Heart right ventricle (tissue), 16 donors: ENCODE measurements at regions not wholly inside any gene's neighbourhood (a gene's known extent, or its start where the extent isn't known, plus 50 kb on each side); places are given as distances from the start of the nearest gene placed in this dataset.
A peak's percentile ranks its signal among the peaks of the same experiment; 100 is the strongest.

ENCODE experiments used
- ATAC-seq, 8 donors: fragments of 200-7000 bp; cut with Tn5 transposase; one replicate each; pipeline ENCODE4 v1.9.1; 2020; ENCODE audit warnings: mild to moderate bottlenecking in 8 of 8, moderate library complexity in 8 of 8, moderate number of reproducible peaks in 1 of 8
- DNase-seq, 2 donors: peaks; one replicate each; pipeline ENCODE4 v3.0.0-alpha.2; 2020
- H3K27ac ChIP-seq, 10 donors: fragments of 200-600 bp; sonication (generic) in 2 of 10; one replicate each; pipeline versions ENCODE4 v1.5.0 to v1.8.0; 2020 to 2022; ENCODE audit warnings: mild to moderate bottlenecking in 3 of 10
- H3K27me3 ChIP-seq, 7 donors: fragments of 200-600 bp; one replicate each; pipeline ENCODE4 v1.8.0; 2021 to 2022; ENCODE audit warnings: mild to moderate bottlenecking in 2 of 7
- H3K36me3 ChIP-seq, 9 donors: fragments of 200-600 bp; sonication (generic) in 1 of 9; one replicate each; pipeline versions ENCODE4 v1.5.0 to v1.8.0; 2020 to 2022; ENCODE audit warnings: mild to moderate bottlenecking in 2 of 9
- H3K4me1 ChIP-seq, 9 donors: fragments of 200-600 bp; sonication (generic) in 1 of 9; one replicate each; pipeline versions ENCODE4 v1.5.0 to v1.8.0; 2020 to 2022; ENCODE audit warnings: mild to moderate bottlenecking in 4 of 9
- H3K4me3 ChIP-seq, 10 donors: fragments of 200-600 bp; sonication (generic) in 2 of 10; one replicate each; pipeline versions ENCODE4 v1.5.0 to v1.8.0; 2020 to 2022; ENCODE audit warnings: mild to moderate bottlenecking in 7 of 10, moderate library complexity in 2 of 10
- H3K9me3 ChIP-seq, 11 donors: fragments of 200-600 bp in 10 of 11; sonication (generic) in 2 of 11; one replicate each; pipeline versions ENCODE4 v1.5.0 to v1.8.0; 2013 to 2022; ENCODE audit warnings: mild to moderate bottlenecking in 2 of 11, control low read depth in 1 of 11, moderate library complexity in 1 of 11
- CTCF ChIP-seq, 9 donors: fragments of 200-600 bp; sonication (generic) in 2 of 9; IDR thresholded peaks; one replicate each; pipeline versions ENCODE4 v1.5.0 to v1.8.0; 2021 to 2022; ENCODE audit warnings: antibody characterized with exemption in 9 of 9, mild to moderate bottlenecking in 5 of 9, moderate library complexity in 1 of 9
- WGBS, 2 donors: extraction: QIAGEN DNeasy Blood & Tissue Kit; methylation state at CpG; one replicate each; pipeline ENCODE4 v1.1.7; 2013; ENCODE audit warnings: inconsistent platforms in 1 of 2; 5-methylcytosine and 5-hydroxymethylcytosine counted together
- intact Hi-C, 10 donors: fragments of 100-400 bp; cut with DNase I; formaldehyde crosslinking; loops; one replicate each; pipeline versions ENCODE4 v1.11.1 to v1.14.2; 2022
- donor health status: Arrhythmogenic right ventricular cardiomyopathy.
- donor health status: ischemic (EF 13 %, LVEDD 7.1; RV severe dilation, severe dysfunction).
- donor health status: healthy with polysubstance abuse.
- donor health status: DM: no; HTN: yes; CAD: no.
- donor health status: DM: no; HTN: no; CAD: no.
- donor health status: ischemic (EF 25% LVEDD 6.9; RV normal size, moderate dysfunction).
- donor health status: ischemic (EF 25% LVEDD 5.7; RV mildly dilated, moderate dysfunction).
- donor health status: healthy.
- donor health status: DM: yes; HTN: yes; CAD: no.
- donor health status: Ischemic cardiomyopathy.
- donor health status: ischemic (EF 35%, LVEDD 5.7; RV mildly dilated, moderate dysfunction).
- donor health status: nonischemic (EF 11% LVEDD 7.7; RV severe dilation, severe dysfunction).
- donor health status: DM: yes; HTN: yes; CAD: no.
- donor health status: PGD.
- donor health status: ischemic (EF 29% LVEDD 5.4; RV normal size, mild dysfunction).
- donor health status: nonischemic (EF 23%, LVEDD 6.1; RV moderate dilation, normal function).

GRCh38 chr3:197423376-197423775 is 125.0 kb upstream of the DLG1 start:
- DNase-seq = no peak
- intact Hi-C loops = no loop called here
- 71 to 84% methylated on average over 11 of the region's 11 CpGs for WGBS, 2 donors

GRCh38 chr3:197422506-197422905 is 124.1 kb upstream of the DLG1 start:
- DNase-seq (no peak), ATAC-seq (no peak)
- no peak for TF ChIP-seq CTCF (IDR thresholded peaks at IDR 0.05)
- Histone ChIP-seq H3K4me1 (peaks cover 0 to 28% (median 3%) of the 10 kb centered on the region in 9 donors), H3K27me3 (no peaks in the 10 kb centered on the region), H3K4me3 (no peak overlapping the region), H3K9me3 (no peaks in the 10 kb centered on the region), H3K36me3 (no peaks in the 10 kb centered on the region), H3K27ac (no peak overlapping the region)
- WGBS, 2 donors = 84 to 86% methylated on average over 7 of the region's 7 CpGs
- intact Hi-C loops = no loop called here

More at GRCh38 chr3:197423376-197423775, 125.0 kb upstream of the DLG1 start:
- peaks cover 0 to 30% (median 6%) of the 10 kb centered on the region in 9 donors for H3K4me1 ChIP-seq
- H3K4me3 ChIP-seq = no peak overlapping the region
- no peak for ATAC-seq
- no peak overlapping the region for H3K27ac ChIP-seq
- H3K9me3 ChIP-seq = no peaks in the 10 kb centered on the region
- no peak for TF ChIP-seq CTCF (IDR thresholded peaks at IDR 0.05)
- no peaks in the 10 kb centered on the region for H3K36me3 ChIP-seq
- H3K27me3 ChIP-seq = no peaks in the 10 kb centered on the region

GRCh38 chr3:197421021-197421420 is 122.6 kb upstream of the DLG1 start:
- Histone ChIP-seq H3K36me3 (no peaks in the 10 kb centered on the region), H3K27me3 (no peaks in the 10 kb centered on the region), H3K9me3 (no peaks in the 10 kb centered on the region), H3K4me1 (peaks cover 0 to 28% (median 3%) of the 10 kb centered on the region in 9 donors), H3K4me3 (no peak overlapping the region), H3K27ac (peak overlapping the region in 7 of 10 donors; percentile 16 to 77 (median 58))
- no peak for ATAC-seq
- no peak for DNase-seq
- intact Hi-C loops = no loop called here
- no peak for TF ChIP-seq CTCF (IDR thresholded peaks at IDR 0.05)
- 78 to 89% methylated on average over 9 of the region's 9 CpGs for WGBS, 2 donors

DNA sequence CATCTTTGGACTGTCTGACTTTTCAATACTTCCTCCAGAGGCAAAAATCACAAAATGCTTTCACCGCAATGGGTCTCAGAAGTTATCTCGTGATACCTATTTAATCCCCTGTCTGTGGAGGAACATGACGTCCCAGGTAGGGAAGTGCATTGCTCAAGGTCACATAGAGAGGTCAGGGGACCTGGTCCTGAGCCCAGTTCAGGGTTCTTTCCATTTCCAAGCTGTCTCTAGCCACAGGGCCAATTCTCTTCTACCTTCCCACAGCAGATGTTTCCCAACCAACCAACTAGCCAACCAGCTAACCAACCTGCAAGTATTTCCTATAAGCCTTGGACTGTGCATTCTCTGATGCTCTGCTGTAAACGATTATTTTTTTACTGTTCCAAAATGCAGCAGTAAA is 122.2 kb upstream of the DLG1 start:
- intact Hi-C loops = no loop called here
- Histone ChIP-seq H3K36me3 (no peaks in the 10 kb centered on the region), H3K4me1 (peaks cover 0 to 28% (median 3%) of the 10 kb centered on the region in 9 donors), H3K9me3 (no peaks in the 10 kb centered on the region), H3K27ac (peak overlapping the region in 8 of 10 donors; percentile 16 to 77 (median 56)), H3K27me3 (no peaks in the 10 kb centered on the region), H3K4me3 (no peak overlapping the region)
- DNase-seq (no peak), ATAC-seq (peak in 2 of 8 donors; percentile 13 to 28)
- WGBS, 2 donors = 57 to 62% methylated on average over 4 of the region's 4 CpGs
- TF ChIP-seq CTCF (IDR thresholded peaks at IDR 0.05) = no peak
